Ascending aorta (tissue), 2 donors: ENCODE measurements at regions not wholly inside any gene's neighbourhood (a gene's known extent, or its start where the extent isn't known, plus 50 kb on each side); places are given as distances from the start of the nearest gene placed in this dataset.

Source experiments
- DNase-seq, 2 donors: peaks; one replicate each; pipeline ENCODE4 v3.0.0-alpha.2; 2019; ENCODE audit warnings: low spot score in 2 of 2
- H3K27ac ChIP-seq, 2 donors: fragments of 200-600 bp; sonication (generic); one replicate each; pipeline ENCODE4 v1.5.1; 2016 to 2017; ENCODE audit warnings: mild to moderate bottlenecking in 1 of 2
- H3K27me3 ChIP-seq: fragments of 200-600 bp; sonication (generic); one replicate; pipeline ENCODE4 v1.5.1; 2017
- H3K36me3 ChIP-seq, 2 donors: fragments of 200-600 bp; sonication (generic); one replicate each; pipeline ENCODE4 v1.5.1; 2016
- H3K4me1 ChIP-seq, 2 donors: fragments of 200-600 bp; sonication (generic); one replicate each; pipeline ENCODE4 v1.5.1; 2016 to 2017; ENCODE audit warnings: mild to moderate bottlenecking in 1 of 2
- H3K4me3 ChIP-seq, 2 donors: fragments of 200-600 bp; sonication (generic); one replicate each; pipeline ENCODE4 v1.5.1; 2016 to 2017; ENCODE audit warnings: mild to moderate bottlenecking in 1 of 2
- H3K9me3 ChIP-seq, 2 donors: fragments of 200-600 bp; sonication (generic); one replicate each; pipeline ENCODE4 v1.5.1; 2016
- CTCF ChIP-seq, 3 experiments: fragments of 200-600 bp in 2 of 3; fragments of 450-650 bp in 1 of 3; sonication (generic) in 2 of 3; IDR thresholded peaks; one replicate each; pipeline ENCODE4 v1.5.1; 2016 to 2019; ENCODE audit warnings: antibody characterized with exemption in 3 of 3, mild to moderate bottlenecking in 1 of 3, moderate library complexity in 1 of 3
- intact Hi-C: fragments of 100-400 bp; cut with DNase I; formaldehyde crosslinking; loops from one replicate; pipeline ENCODE4 v1.15.1; 2023

GRCh38 chr21:41683815-41684214 is 83.0 kb downstream of the RIPK4 start:
- DNase-seq, result no peak
- Histone ChIP-seq H3K4me3 (no peak overlapping the region), H3K9me3 (no peaks in the 10 kb centered on the region), H3K27ac (no peak overlapping the region), H3K4me1 (no peaks in the 10 kb centered on the region), H3K36me3 (no peaks in the 10 kb centered on the region), H3K27me3 (no peaks in the 10 kb centered on the region)
- intact Hi-C loops, result no loop called here
- no peak for TF ChIP-seq CTCF (IDR thresholded peaks at IDR 0.05)

- H3K4me3 ChIP-seq, result no peak overlapping the region
- H3K27me3 ChIP-seq, result no peaks in the 10 kb centered on the region
- no peak for DNase-seq
- H3K9me3 ChIP-seq, result no peaks in the 10 kb centered on the region
- no peak for TF ChIP-seq CTCF (IDR thresholded peaks at IDR 0.05)
- no peaks in the 10 kb centered on the region for H3K36me3 ChIP-seq
- intact Hi-C loops, result no loop called here
- no peak overlapping the region for H3K27ac ChIP-seq
- peaks cover 0 to 5% of the 10 kb centered on the region in 2 donors for H3K4me1 ChIP-seq
Measured at GRCh38 chr21:41682719-41683179, 84.1 kb downstream of the RIPK4 start.

GRCh38 chr21:41681939-41682718 is 84.7 kb downstream of the RIPK4 start:
- no peak overlapping the region for H3K4me3 ChIP-seq
- no peaks in the 10 kb centered on the region for H3K9me3 ChIP-seq
- no peak for TF ChIP-seq CTCF (IDR thresholded peaks at IDR 0.05)
- no peaks in the 10 kb centered on the region for H3K27me3 ChIP-seq
- H3K27ac ChIP-seq, result no peak overlapping the region
- H3K4me1 ChIP-seq, result peaks cover 0 to 5% of the 10 kb centered on the region in 2 donors
- DNase-seq, result no peak
- no peaks in the 10 kb centered on the region for H3K36me3 ChIP-seq
- intact Hi-C loops, result no loop called here

- no peak for TF ChIP-seq CTCF (IDR thresholded peaks at IDR 0.05)
- Histone ChIP-seq H3K27me3 (no peaks in the 10 kb centered on the region), H3K4me1 (peaks cover 0 to 5% of the 10 kb centered on the region in 2 donors), H3K9me3 (no peaks in the 10 kb centered on the region), H3K4me3 (no peak overlapping the region), H3K36me3 (no peaks in the 10 kb centered on the region), H3K27ac (no peak overlapping the region)
- intact Hi-C loops, result no loop called here
- DNase-seq, result no peak
Measured at GRCh38 chr21:41681348-41681801, 85.5 kb downstream of the RIPK4 start.

GRCh38 chr21:41680444-41681347 is 86.2 kb downstream of the RIPK4 start:
- Histone ChIP-seq H3K27me3 (no peaks in the 10 kb centered on the region), H3K4me1 (peaks cover 0 to 5% of the 10 kb centered on the region in 2 donors), H3K27ac (no peak overlapping the region), H3K36me3 (no peaks in the 10 kb centered on the region), H3K4me3 (no peak overlapping the region), H3K9me3 (no peaks in the 10 kb centered on the region)
- TF ChIP-seq CTCF (IDR thresholded peaks at IDR 0.05), result no peak
- no peak for DNase-seq
- intact Hi-C loops, result no loop called here
